ENCODE measurements at regions not wholly inside any gene's neighbourhood (a gene's known extent, or its start where the extent isn't known, plus 50 kb on each side); places are given as distances from the start of the nearest gene placed in this dataset.

DNA sequence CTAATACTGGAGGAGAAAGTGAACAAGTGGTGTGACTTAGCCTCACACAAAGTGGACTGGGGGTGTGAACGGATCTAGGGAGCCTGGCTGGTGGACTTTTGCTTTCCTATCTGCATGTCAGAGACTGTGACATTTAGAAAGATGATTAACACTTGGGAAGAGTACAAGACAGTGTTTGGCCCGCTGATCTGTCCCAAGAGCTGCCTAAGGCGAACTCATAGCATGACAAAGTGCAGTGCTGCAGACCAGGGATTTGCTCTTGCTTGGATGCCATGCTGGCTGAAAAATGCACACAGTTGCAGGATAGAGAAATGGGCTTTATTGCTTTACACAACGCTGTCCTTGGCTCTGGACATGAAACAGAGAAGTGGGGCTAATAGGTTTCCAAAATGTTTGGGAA, 386.0 kb upstream of the MAN1A1 start:
- H3K79me2 ChIP-seq (ENCODE audit: insufficient read depth, low read length), result no peaks in the 10 kb centered on the region
- H3K9me3 ChIP-seq (ENCODE audit: control insufficient read depth, low read depth, low read length), result no peaks in the 10 kb centered on the region
- H4K91ac ChIP-seq (ENCODE audit: insufficient read length, low read depth, low read length), result no peak overlapping the region
- no peak overlapping the region for H2BK12ac ChIP-seq (ENCODE audit: insufficient read length, low read depth, low read length)
- H3K27ac Mint-ChIP-seq, result no peak overlapping the region
- H4K5ac ChIP-seq (ENCODE audit: insufficient read length, low read depth, low read length), result no peak overlapping the region
- no CpG with 5 or more reads among the region's 4 CpGs for WGBS (ENCODE audit: extremely low coverage, insufficient read length, low lambda C conversion rate)
- no peak overlapping the region for H3K4ac ChIP-seq (ENCODE audit: low read depth, low read length)
- H2AK5ac ChIP-seq (ENCODE audit: insufficient read length, low read length), result no peak overlapping the region
- H2BK15ac ChIP-seq (ENCODE audit: low read depth, low read length), result no peak overlapping the region
- no peaks in the 10 kb centered on the region for H3K23me2 ChIP-seq (ENCODE audit: insufficient read length, low read depth, low read length, poor library complexity, severe bottlenecking)
- no peaks in the 10 kb centered on the region for H3K79me1 ChIP-seq (ENCODE audit: insufficient read depth, low read depth, low read length, poor library complexity, severe bottlenecking)
- no peaks in the 10 kb centered on the region for H3K4me1 Mint-ChIP-seq
- no peak overlapping the region for H3K18ac ChIP-seq (ENCODE audit: insufficient read length, low read depth, low read length)
- H3K14ac ChIP-seq (ENCODE audit: insufficient read depth, low read length), result no peak overlapping the region
- H3K9ac ChIP-seq (ENCODE audit: extremely low read depth, insufficient read length, low read length), result no peak overlapping the region
- H2BK5ac ChIP-seq (ENCODE audit: insufficient read length, low read length), result no peak overlapping the region
- no peaks in the 10 kb centered on the region for H3K27me3 Mint-ChIP-seq (ENCODE audit: low read depth)
- H3K27me3 ChIP-seq (ENCODE audit: insufficient read depth, low read length), result no peaks in the 10 kb centered on the region
- no peak overlapping the region for H3K27ac ChIP-seq (ENCODE audit: insufficient read length, low read depth, low read length)
- no peak overlapping the region for H2BK20ac ChIP-seq (ENCODE audit: low read depth, low read length, poor library complexity, severe bottlenecking)
- no peak for DNase-seq
- H3K4me1 ChIP-seq (ENCODE audit: insufficient read depth, low read length), result no peaks in the 10 kb centered on the region
- H2AFZ ChIP-seq (ENCODE audit: low read length), result no peak overlapping the region
- no peak overlapping the region for H4K8ac ChIP-seq (replicated peaks; ENCODE audit: insufficient read length, low read depth, low read length)
- H2BK120ac ChIP-seq (ENCODE audit: low read depth, low read length, poor library complexity, severe bottlenecking), result no peak overlapping the region
- H3K4me3 Mint-ChIP-seq, result no peak overlapping the region
- no peak overlapping the region for H3K56ac ChIP-seq (ENCODE audit: insufficient read length, low read depth, low read length)
- H3K36me3 Mint-ChIP-seq (ENCODE audit: insufficient read depth in 1 of 3, low read depth in 3 of 3), result no peaks in the 10 kb centered on the region
- TF ChIP-seq, protein P1, sequence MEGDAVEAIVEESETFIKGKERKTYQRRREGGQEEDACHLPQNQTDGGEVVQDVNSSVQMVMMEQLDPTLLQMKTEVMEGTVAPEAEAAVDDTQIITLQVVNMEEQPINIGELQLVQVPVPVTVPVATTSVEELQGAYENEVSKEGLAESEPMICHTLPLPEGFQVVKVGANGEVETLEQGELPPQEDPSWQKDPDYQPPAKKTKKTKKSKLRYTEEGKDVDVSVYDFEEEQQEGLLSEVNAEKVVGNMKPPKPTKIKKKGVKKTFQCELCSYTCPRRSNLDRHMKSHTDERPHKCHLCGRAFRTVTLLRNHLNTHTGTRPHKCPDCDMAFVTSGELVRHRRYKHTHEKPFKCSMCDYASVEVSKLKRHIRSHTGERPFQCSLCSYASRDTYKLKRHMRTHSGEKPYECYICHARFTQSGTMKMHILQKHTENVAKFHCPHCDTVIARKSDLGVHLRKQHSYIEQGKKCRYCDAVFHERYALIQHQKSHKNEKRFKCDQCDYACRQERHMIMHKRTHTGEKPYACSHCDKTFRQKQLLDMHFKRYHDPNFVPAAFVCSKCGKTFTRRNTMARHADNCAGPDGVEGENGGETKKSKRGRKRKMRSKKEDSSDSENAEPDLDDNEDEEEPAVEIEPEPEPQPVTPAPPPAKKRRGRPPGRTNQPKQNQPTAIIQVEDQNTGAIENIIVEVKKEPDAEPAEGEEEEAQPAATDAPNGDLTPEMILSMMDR (conservative IDR thresholded peaks at IDR 0.05), result no peak
- H3K23ac ChIP-seq (ENCODE audit: insufficient read length, low read depth, low read length), result no peak overlapping the region
- H4K20me1 ChIP-seq (ENCODE audit: control insufficient read depth, insufficient read depth, insufficient read length), result no peaks in the 10 kb centered on the region
- no peaks in the 10 kb centered on the region; a peak in 1 of 5 replicates for H3K9me3 Mint-ChIP-seq
- no peak overlapping the region for H3K4me2 ChIP-seq (ENCODE audit: insufficient read depth, insufficient read length, low read length)
- H3T11ph ChIP-seq (ENCODE audit: low read length), result no peak overlapping the region

Measured in H9 (cell line).